ENCODE measurements at regions not wholly inside any gene's neighbourhood (a gene's known extent, or its start where the extent isn't known, plus 50 kb on each side); places are given as distances from the start of the nearest gene placed in this dataset.
"Not testable (repeated sequence)": the region's sequence is repeated elsewhere in the genome, so short reads cannot be mapped to it uniquely, and the experiment has no call there.

DNA sequence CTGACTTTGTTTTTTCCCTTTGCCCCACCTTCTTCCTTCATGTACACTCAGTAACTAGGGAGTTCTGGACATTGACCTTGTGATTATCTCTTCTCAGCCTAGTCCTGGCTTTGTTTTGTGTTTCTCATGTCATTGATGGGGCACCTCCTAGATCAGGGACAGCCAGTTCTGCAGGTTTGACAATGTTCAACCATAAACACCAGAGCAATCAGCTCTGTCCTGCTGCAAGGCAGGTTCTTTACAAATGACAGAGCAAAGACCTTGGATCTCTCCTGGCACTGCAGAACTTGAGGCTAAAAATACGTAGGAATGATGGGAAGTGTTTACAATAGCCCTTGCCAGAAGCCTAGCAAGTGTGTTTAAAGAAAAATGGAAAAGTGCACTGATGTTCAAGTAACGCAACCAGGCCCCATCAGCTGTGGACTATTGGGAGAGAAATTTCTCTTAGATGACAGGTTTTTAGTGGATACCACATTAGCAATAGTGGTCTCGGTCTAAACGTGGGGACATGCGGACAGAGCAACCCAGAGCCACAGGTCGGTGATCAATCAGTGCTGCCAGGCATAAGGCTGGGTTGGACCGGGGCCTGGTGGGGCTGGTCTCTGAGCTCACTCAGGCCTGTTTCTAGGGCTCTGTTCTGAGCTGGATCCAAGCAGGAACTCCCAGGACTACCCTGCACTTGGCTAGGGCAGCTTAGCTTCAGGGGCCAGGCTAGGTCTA is 76.8 kb downstream of the SOWAHC start:
- H3K27me3 ChIP-seq (ENCODE audit: control insufficient read depth in 3 of 3, insufficient read depth in 3 of 3, low read length in 3 of 3) = no peaks in the 10 kb centered on the region
- H3K9ac ChIP-seq (ENCODE audit: low read depth in 1 of 3, low read length in 3 of 3) = peak overlapping the region; percentile 32 to 68 (median 54)
- H3K9me3 ChIP-seq (ENCODE audit: control insufficient read depth in 3 of 3, low read length in 3 of 3) = no peaks in the 10 kb centered on the region
- peak overlapping the region; percentile 87 for H3K27ac ChIP-seq (ENCODE audit: low read depth, low read length)
- H3K4me1 ChIP-seq (ENCODE audit: control insufficient read depth in 3 of 3, insufficient read depth in 3 of 3, low read length in 3 of 3) = peaks cover 11 to 18% (median 15%) of the 10 kb centered on the region in 3 donors
- H3K36me3 ChIP-seq (ENCODE audit: control insufficient read depth in 3 of 3, insufficient read depth in 3 of 3, low read length in 3 of 3) = no peaks in the 10 kb centered on the region
- H3K4me3 ChIP-seq (ENCODE audit: low read length in 3 of 3) = peak overlapping the region in 2 of 3 donors; percentile 7 to 30

DNA sequence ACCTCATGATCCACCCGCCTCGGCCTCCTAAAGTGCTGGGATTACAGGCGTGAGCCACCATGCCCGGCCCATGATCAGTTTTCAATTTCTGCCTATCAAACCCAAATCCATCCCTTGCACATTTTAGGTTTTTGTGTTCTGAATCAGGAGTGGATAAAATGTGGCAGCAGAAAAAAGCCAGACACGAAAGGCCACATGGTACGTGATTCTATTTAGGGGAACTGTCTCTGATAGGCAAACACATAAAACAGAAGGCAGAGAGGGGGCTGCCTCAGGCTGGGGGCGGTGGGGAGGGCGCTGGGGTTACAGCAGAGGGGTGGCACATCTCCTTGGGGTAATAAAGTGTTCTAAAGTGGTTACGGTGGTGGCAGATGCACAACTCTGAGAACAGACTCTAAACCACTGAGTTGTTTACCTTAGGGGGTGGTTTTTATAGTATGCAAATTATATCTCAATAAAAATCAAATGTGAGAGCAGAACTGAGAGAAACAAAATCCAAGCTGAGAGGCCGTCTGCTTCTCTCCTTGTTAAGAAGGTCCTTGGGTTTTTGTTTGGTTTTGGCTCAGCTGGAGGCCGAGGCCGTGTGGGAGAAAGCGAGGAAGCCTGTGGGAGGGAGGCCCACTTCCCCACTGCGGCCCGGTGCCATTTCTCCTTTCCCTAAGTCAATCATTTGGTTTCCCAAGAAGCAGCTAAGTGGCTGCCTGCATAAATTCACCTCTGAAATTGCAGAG is 78.0 kb downstream of the SOWAHC start:
- Histone ChIP-seq H3K4me1 (ENCODE audit: control insufficient read depth in 3 of 3, insufficient read depth in 3 of 3, low read length in 3 of 3) (peaks cover 11 to 18% (median 15%) of the 10 kb centered on the region in 3 donors), H3K27me3 (ENCODE audit: control insufficient read depth in 3 of 3, insufficient read depth in 3 of 3, low read length in 3 of 3) (no peaks in the 10 kb centered on the region), H3K27ac (ENCODE audit: low read depth, low read length) (peak overlapping the region; percentile 87), H3K9me3 (ENCODE audit: control insufficient read depth in 3 of 3, low read length in 3 of 3) (no peaks in the 10 kb centered on the region), H3K4me3 (ENCODE audit: low read length in 3 of 3) (no peak overlapping the region), H3K36me3 (ENCODE audit: control insufficient read depth in 3 of 3, insufficient read depth in 3 of 3, low read length in 3 of 3) (no peaks in the 10 kb centered on the region), H3K9ac (ENCODE audit: low read depth in 1 of 3, low read length in 3 of 3) (no peak overlapping the region)

DNA sequence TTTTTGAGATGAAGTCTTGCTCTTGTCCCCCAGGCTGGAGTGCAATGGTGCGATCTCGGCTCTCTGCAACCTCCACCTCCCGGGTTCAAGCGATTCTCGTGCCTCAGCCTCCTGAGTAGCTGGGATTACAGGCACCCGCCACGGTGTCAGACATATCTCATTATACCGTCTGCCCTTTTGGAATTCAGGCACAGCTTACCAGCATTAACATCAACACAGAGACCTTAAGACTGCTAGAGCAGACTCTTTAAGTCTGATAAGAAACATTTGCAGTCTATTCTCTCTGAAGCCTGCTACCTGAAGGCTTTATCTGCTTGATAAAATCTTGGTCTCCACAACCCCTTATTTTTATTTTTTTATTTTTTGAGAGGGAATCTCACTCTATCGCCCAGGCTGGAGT is 78.7 kb downstream of the SOWAHC start:
- not testable (repeated sequence) for H3K27ac ChIP-seq (ENCODE audit: low read depth, low read length); H3K9ac ChIP-seq (ENCODE audit: low read depth in 1 of 3, low read length in 3 of 3); H3K4me3 ChIP-seq (ENCODE audit: low read length in 3 of 3)

DNA sequence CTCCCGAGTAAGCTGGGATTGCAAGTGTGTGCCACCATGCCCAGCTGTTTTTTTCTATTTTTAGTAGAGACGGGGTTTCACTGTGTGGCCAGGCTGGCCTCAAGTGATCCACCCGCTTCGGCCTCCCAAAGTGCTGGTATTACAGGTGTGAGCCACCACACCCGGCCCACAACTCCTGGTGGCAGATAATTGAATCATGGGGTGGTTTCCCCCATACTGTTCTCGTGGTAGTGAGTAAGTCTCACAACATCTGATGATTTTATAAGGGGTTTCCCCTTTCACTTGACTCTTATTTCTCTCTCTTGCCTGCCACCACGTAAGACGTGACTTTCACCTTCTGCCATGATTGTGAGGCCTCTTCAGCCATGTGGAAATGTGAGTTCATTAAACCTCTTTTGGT is 79.1 kb downstream of the SOWAHC start:
- not testable (repeated sequence) for H3K4me3 ChIP-seq (ENCODE audit: low read length in 3 of 3); H3K36me3 ChIP-seq (ENCODE audit: control insufficient read depth in 3 of 3, insufficient read depth in 3 of 3, low read length in 3 of 3); H3K9me3 ChIP-seq (ENCODE audit: control insufficient read depth in 3 of 3, low read length in 3 of 3); H3K27me3 ChIP-seq (ENCODE audit: control insufficient read depth in 3 of 3, insufficient read depth in 3 of 3, low read length in 3 of 3); H3K9ac ChIP-seq (ENCODE audit: low read depth in 1 of 3, low read length in 3 of 3); H3K27ac ChIP-seq (ENCODE audit: low read depth, low read length)
- H3K4me1 ChIP-seq (ENCODE audit: control insufficient read depth in 3 of 3, insufficient read depth in 3 of 3, low read length in 3 of 3) = peaks cover 11 to 18% (median 15%) of the 10 kb centered on the region in 3 donors

More for the DNA sequence above, 78.7 kb downstream of the SOWAHC start:
- H3K36me3 ChIP-seq (ENCODE audit: control insufficient read depth in 3 of 3, insufficient read depth in 3 of 3, low read length in 3 of 3); H3K27me3 ChIP-seq (ENCODE audit: control insufficient read depth in 3 of 3, insufficient read depth in 3 of 3, low read length in 3 of 3); H3K9me3 ChIP-seq (ENCODE audit: control insufficient read depth in 3 of 3, low read length in 3 of 3): not testable (repeated sequence)
- peaks cover 11 to 18% (median 15%) of the 10 kb centered on the region in 3 donors for H3K4me1 ChIP-seq (ENCODE audit: control insufficient read depth in 3 of 3, insufficient read depth in 3 of 3, low read length in 3 of 3)

DNA sequence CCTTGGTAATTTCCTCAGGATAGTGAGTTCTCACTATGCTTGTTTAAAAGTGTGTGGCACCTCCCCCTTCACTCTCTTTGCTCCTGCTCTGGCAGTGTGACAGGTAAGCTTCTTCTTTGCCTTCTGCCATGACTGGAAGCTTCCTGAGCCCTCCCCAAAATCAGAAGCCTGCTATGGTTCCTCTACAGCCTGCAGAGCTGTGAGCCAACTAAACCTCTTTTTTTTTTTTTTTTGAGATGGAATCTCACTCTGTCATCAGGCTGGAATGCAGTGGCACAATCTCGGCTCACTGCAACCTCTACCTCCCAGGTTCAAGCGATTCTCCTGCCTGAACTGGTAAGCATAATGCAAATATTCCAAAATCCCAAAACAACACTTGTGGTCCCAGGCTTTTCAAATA is 80.0 kb downstream of the SOWAHC start:
- Histone ChIP-seq H3K4me1 (ENCODE audit: control insufficient read depth in 3 of 3, insufficient read depth in 3 of 3, low read length in 3 of 3) (peaks cover 11 to 18% (median 15%) of the 10 kb centered on the region in 3 donors), H3K9me3 (ENCODE audit: control insufficient read depth in 3 of 3, low read length in 3 of 3) (no peaks in the 10 kb centered on the region), H3K27ac (ENCODE audit: low read depth, low read length) (no peak overlapping the region), H3K9ac (ENCODE audit: low read depth in 1 of 3, low read length in 3 of 3) (no peak overlapping the region), H3K36me3 (ENCODE audit: control insufficient read depth in 3 of 3, insufficient read depth in 3 of 3, low read length in 3 of 3) (no peaks in the 10 kb centered on the region), H3K27me3 (ENCODE audit: control insufficient read depth in 3 of 3, insufficient read depth in 3 of 3, low read length in 3 of 3) (no peaks in the 10 kb centered on the region), H3K4me3 (ENCODE audit: low read length in 3 of 3) (no peak overlapping the region)

DNA sequence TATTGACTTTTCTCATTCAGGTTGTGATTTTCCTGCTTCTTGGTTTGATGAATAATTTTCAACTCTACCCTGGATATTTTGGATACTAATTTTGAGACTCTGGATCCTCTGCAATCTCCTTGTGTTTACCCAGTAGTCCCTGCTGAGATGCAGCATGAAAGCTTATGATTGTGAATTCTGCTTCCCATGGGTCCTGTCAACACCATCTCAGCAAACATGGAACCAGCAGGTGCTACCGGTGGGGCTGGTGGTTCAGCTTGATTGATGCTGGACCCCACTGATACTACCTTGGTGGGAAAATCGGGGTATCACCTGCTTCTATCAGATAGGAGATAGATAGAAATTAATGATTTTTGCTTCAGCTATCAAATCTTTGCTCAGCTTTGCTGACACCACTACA is 81.1 kb downstream of the SOWAHC start:
- H3K9me3 ChIP-seq (ENCODE audit: control insufficient read depth in 3 of 3, low read length in 3 of 3) = no peaks in the 10 kb centered on the region
- H3K36me3 ChIP-seq (ENCODE audit: control insufficient read depth in 3 of 3, insufficient read depth in 3 of 3, low read length in 3 of 3) = no peaks in the 10 kb centered on the region
- H3K4me3 ChIP-seq (ENCODE audit: low read length in 3 of 3) = no peak overlapping the region
- no peak overlapping the region for H3K9ac ChIP-seq (ENCODE audit: low read depth in 1 of 3, low read length in 3 of 3)
- no peaks in the 10 kb centered on the region for H3K27me3 ChIP-seq (ENCODE audit: control insufficient read depth in 3 of 3, insufficient read depth in 3 of 3, low read length in 3 of 3)
- H3K4me1 ChIP-seq (ENCODE audit: control insufficient read depth in 3 of 3, insufficient read depth in 3 of 3, low read length in 3 of 3) = peaks cover 8 to 13% (median 12%) of the 10 kb centered on the region in 3 donors
- H3K27ac ChIP-seq (ENCODE audit: low read depth, low read length) = no peak overlapping the region

DNA sequence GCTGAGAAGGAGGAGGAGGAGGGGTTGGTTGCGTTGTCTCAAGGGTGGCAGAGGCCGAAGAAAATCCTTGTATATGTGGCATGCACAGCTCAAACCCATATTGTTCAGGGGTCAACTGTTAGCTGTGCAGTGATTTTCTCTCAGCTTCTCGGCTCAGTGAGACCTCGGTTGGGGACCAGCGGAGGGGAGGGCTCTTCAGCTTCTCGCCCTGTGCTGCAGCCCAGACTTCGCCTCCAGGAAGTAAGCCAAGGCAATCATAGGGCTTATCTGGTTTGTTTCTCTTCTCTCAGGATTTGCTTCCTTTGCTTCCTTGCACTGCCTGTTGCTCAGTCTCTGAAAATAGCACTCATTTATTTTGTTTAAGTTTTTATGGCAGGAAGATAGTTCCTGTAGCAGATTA is 85.5 kb downstream of the SOWAHC start:
- Histone ChIP-seq H3K9me3 (ENCODE audit: control insufficient read depth in 3 of 3, low read length in 3 of 3) (peaks cover 0 to 2% (median 0%) of the 10 kb centered on the region in 3 donors), H3K27ac (ENCODE audit: low read depth, low read length) (no peak overlapping the region), H3K36me3 (ENCODE audit: control insufficient read depth in 3 of 3, insufficient read depth in 3 of 3, low read length in 3 of 3) (no peaks in the 10 kb centered on the region), H3K4me1 (ENCODE audit: control insufficient read depth in 3 of 3, insufficient read depth in 3 of 3, low read length in 3 of 3) (no peaks in the 10 kb centered on the region), H3K4me3 (ENCODE audit: low read length in 3 of 3) (no peak overlapping the region), H3K27me3 (ENCODE audit: control insufficient read depth in 3 of 3, insufficient read depth in 3 of 3, low read length in 3 of 3) (no peaks in the 10 kb centered on the region), H3K9ac (ENCODE audit: low read depth in 1 of 3, low read length in 3 of 3) (peak overlapping the region in 1 of 3 donors; percentile 23)

DNA sequence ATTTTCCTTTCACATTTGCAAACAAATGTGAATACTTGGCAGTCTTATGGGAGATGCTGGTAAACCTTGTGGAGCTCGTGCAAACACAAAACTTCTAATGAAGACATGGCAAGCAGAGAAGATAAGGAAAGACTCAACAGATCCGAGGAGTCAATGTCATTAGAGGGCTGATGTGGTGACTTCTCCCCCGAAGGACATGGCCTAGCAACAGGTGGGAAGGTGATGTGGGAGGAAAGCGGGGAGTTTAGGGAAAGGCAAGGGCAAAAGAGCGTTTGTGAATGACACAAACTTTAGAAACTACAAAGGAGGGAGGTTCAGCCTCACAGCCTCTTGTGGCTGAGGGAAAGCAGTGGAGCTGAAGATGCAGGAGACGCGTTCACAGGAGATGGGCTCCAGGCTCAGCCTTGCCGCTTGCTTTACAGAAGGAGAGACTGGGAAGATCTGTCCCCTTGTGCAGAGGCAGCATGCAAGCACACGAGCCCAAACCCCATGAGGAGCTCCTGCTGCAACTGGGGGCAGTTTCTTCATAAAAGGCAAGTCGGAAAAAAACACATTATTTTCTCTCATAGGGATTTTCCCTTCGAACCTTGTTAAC is 86.6 kb downstream of the SOWAHC start:
- Histone ChIP-seq H3K4me3 (ENCODE audit: low read length in 3 of 3) (no peak overlapping the region), H3K27me3 (ENCODE audit: control insufficient read depth in 3 of 3, insufficient read depth in 3 of 3, low read length in 3 of 3) (no peaks in the 10 kb centered on the region), H3K9ac (ENCODE audit: low read depth in 1 of 3, low read length in 3 of 3) (no peak overlapping the region), H3K4me1 (ENCODE audit: control insufficient read depth in 3 of 3, insufficient read depth in 3 of 3, low read length in 3 of 3) (no peaks in the 10 kb centered on the region), H3K27ac (ENCODE audit: low read depth, low read length) (no peak overlapping the region), H3K36me3 (ENCODE audit: control insufficient read depth in 3 of 3, insufficient read depth in 3 of 3, low read length in 3 of 3) (no peaks in the 10 kb centered on the region), H3K9me3 (ENCODE audit: control insufficient read depth in 3 of 3, low read length in 3 of 3) (peaks cover 0 to 2% (median 0%) of the 10 kb centered on the region in 3 donors)

DNA sequence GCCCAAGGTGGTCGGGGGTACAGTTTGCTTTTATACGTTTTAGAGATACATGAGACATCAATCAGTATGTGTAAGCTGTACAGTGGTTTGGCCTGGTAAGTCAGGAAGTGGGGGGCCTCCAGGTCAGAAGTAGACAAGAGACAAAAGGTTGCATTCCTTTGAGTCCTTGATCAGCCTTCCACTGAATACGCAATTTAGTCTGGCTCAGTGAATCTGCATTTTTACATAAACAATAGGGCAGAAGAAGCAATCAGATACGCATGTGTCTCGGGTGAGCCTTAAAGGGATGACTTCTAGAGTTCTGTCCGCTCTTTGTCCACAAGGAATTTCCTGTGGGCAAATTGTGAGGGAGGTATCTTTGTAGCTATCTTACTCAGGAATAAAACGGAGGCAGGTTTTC is 87.2 kb downstream of the SOWAHC start:
- H3K9ac ChIP-seq (ENCODE audit: low read depth in 1 of 3, low read length in 3 of 3) = no peak overlapping the region

More for the DNA sequence above, 87.2 kb downstream of the SOWAHC start:
- H3K9me3 ChIP-seq (ENCODE audit: control insufficient read depth in 3 of 3, low read length in 3 of 3) = peaks cover 0 to 2% (median 0%) of the 10 kb centered on the region in 3 donors
- H3K36me3 ChIP-seq (ENCODE audit: control insufficient read depth in 3 of 3, insufficient read depth in 3 of 3, low read length in 3 of 3) = no peaks in the 10 kb centered on the region
- H3K27me3 ChIP-seq (ENCODE audit: control insufficient read depth in 3 of 3, insufficient read depth in 3 of 3, low read length in 3 of 3) = no peaks in the 10 kb centered on the region
- no peak overlapping the region for H3K4me3 ChIP-seq (ENCODE audit: low read length in 3 of 3)
- no peak overlapping the region for H3K27ac ChIP-seq (ENCODE audit: low read depth, low read length)
- H3K4me1 ChIP-seq (ENCODE audit: control insufficient read depth in 3 of 3, insufficient read depth in 3 of 3, low read length in 3 of 3) = no peaks in the 10 kb centered on the region
